ENCODE measurements at regions not wholly inside any gene's neighbourhood (a gene's known extent, or its start where the extent isn't known, plus 50 kb on each side); places are given as distances from the start of the nearest gene placed in this dataset.

- DNase-seq = no peak
- WGBS, 3 donors = 83 to 85% (median 84%) methylated on average over 11 of the region's 11 CpGs
- H3K27ac ChIP-seq (ENCODE audit: low read depth in 1 of 3, low read length in 2 of 3) = no peak overlapping the region
These were observed 329.8 kb downstream of the RPS6KC1 start for GRCh38 chr1:213380865-213381264.

GRCh38 chr1:213381572-213382084, 330.6 kb downstream of the RPS6KC1 start:
- Histone ChIP-seq H3K4me1 (ENCODE audit: control insufficient read depth in 3 of 3, insufficient read depth in 2 of 3, low read depth in 1 of 3, low read length in 2 of 3) (peaks cover 0 to 12% (median 0%) of the 10 kb centered on the region in 3 donors), H3K36me3 (ENCODE audit: control insufficient read depth in 3 of 3, insufficient read depth in 2 of 3, low read depth in 1 of 3, low read length in 3 of 3) (no peaks in the 10 kb centered on the region), H3K4me3 (ENCODE audit: low read depth in 1 of 3, low read length in 3 of 3) (no peak overlapping the region), H3K9me3 (ENCODE audit: control insufficient read depth in 2 of 2, insufficient read depth in 1 of 2, low read depth in 1 of 2, low read length in 1 of 2) (peaks cover 0 to 7% of the 10 kb centered on the region in 2 donors), H3K27me3 (ENCODE audit: control insufficient read depth in 3 of 3, insufficient read depth in 3 of 3, low read length in 3 of 3) (no peaks in the 10 kb centered on the region), H3K27ac (ENCODE audit: low read depth in 1 of 3, low read length in 2 of 3) (no peak overlapping the region)
- FAIRE-seq (no peak), DNase-seq (peak; percentile 7 to 32)
- WGBS, 3 donors = 10 to 43% (median 26%) methylated on average over 17 of the region's 17 CpGs

More at GRCh38 chr1:213380865-213381264, 329.8 kb downstream of the RPS6KC1 start:
- peaks cover 0 to 7% of the 10 kb centered on the region in 2 donors for H3K9me3 ChIP-seq (ENCODE audit: control insufficient read depth in 2 of 2, insufficient read depth in 1 of 2, low read depth in 1 of 2, low read length in 1 of 2)
- no peak for FAIRE-seq
- H3K4me1 ChIP-seq (ENCODE audit: control insufficient read depth in 3 of 3, insufficient read depth in 2 of 3, low read depth in 1 of 3, low read length in 2 of 3) = peaks cover 0 to 14% (median 0%) of the 10 kb centered on the region in 3 donors
- H3K27me3 ChIP-seq (ENCODE audit: control insufficient read depth in 3 of 3, insufficient read depth in 3 of 3, low read length in 3 of 3) = no peaks in the 10 kb centered on the region
- no peak overlapping the region for H3K4me3 ChIP-seq (ENCODE audit: low read depth in 1 of 3, low read length in 3 of 3)
- no peaks in the 10 kb centered on the region for H3K36me3 ChIP-seq (ENCODE audit: control insufficient read depth in 3 of 3, insufficient read depth in 2 of 3, low read depth in 1 of 3, low read length in 3 of 3)

GRCh38 chr1:213383465-213383864, 332.4 kb downstream of the RPS6KC1 start:
- H3K27me3 ChIP-seq (ENCODE audit: control insufficient read depth in 3 of 3, insufficient read depth in 3 of 3, low read length in 3 of 3) = no peaks in the 10 kb centered on the region
- DNase-seq (no peak), FAIRE-seq (no peak)
- H3K9me3 ChIP-seq (ENCODE audit: control insufficient read depth in 2 of 2, insufficient read depth in 1 of 2, low read depth in 1 of 2, low read length in 1 of 2) = peaks cover 0 to 7% of the 10 kb centered on the region in 2 donors
- no peak overlapping the region for H3K4me3 ChIP-seq (ENCODE audit: low read depth in 1 of 3, low read length in 3 of 3)
- 90 to 99% (median 96%) methylated on average over 3 of the region's 3 CpGs for WGBS, 3 donors
- H3K36me3 ChIP-seq (ENCODE audit: control insufficient read depth in 3 of 3, insufficient read depth in 2 of 3, low read depth in 1 of 3, low read length in 3 of 3) = no peaks in the 10 kb centered on the region
- H3K27ac ChIP-seq (ENCODE audit: low read depth in 1 of 3, low read length in 2 of 3) = no peak overlapping the region
- H3K4me1 ChIP-seq (ENCODE audit: control insufficient read depth in 3 of 3, insufficient read depth in 2 of 3, low read depth in 1 of 3, low read length in 2 of 3) = no peaks in the 10 kb centered on the region

- DNase-seq (no peak), FAIRE-seq (no peak)
- Histone ChIP-seq H3K27ac (ENCODE audit: low read depth in 1 of 3, low read length in 2 of 3) (no peak overlapping the region), H3K4me1 (ENCODE audit: control insufficient read depth in 3 of 3, insufficient read depth in 2 of 3, low read depth in 1 of 3, low read length in 2 of 3) (no peaks in the 10 kb centered on the region), H3K27me3 (ENCODE audit: control insufficient read depth in 3 of 3, insufficient read depth in 3 of 3, low read length in 3 of 3) (no peaks in the 10 kb centered on the region), H3K9me3 (ENCODE audit: control insufficient read depth in 2 of 2, insufficient read depth in 1 of 2, low read depth in 1 of 2, low read length in 1 of 2) (peaks cover 0 to 7% of the 10 kb centered on the region in 2 donors), H3K36me3 (ENCODE audit: control insufficient read depth in 3 of 3, insufficient read depth in 2 of 3, low read depth in 1 of 3, low read length in 3 of 3) (no peaks in the 10 kb centered on the region), H3K4me3 (ENCODE audit: low read depth in 1 of 3, low read length in 3 of 3) (no peak overlapping the region)
- 75 to 92% (median 89%) methylated on average over 1 of the region's 1 CpG for WGBS, 3 donors
These were observed 334.2 kb downstream of the RPS6KC1 start for GRCh38 chr1:213385201-213385600.

GRCh38 chr1:213385806-213386324, 334.8 kb downstream of the RPS6KC1 start:
- H3K36me3 ChIP-seq (ENCODE audit: control insufficient read depth in 3 of 3, insufficient read depth in 2 of 3, low read depth in 1 of 3, low read length in 3 of 3) = no peaks in the 10 kb centered on the region
- DNase-seq (no peak), FAIRE-seq (no peak)
- no peak overlapping the region for H3K27ac ChIP-seq (ENCODE audit: low read depth in 1 of 3, low read length in 2 of 3)
- no peaks in the 10 kb centered on the region for H3K27me3 ChIP-seq (ENCODE audit: control insufficient read depth in 3 of 3, insufficient read depth in 3 of 3, low read length in 3 of 3)
- H3K4me3 ChIP-seq (ENCODE audit: low read depth in 1 of 3, low read length in 3 of 3) = no peak overlapping the region
- no peaks in the 10 kb centered on the region for H3K4me1 ChIP-seq (ENCODE audit: control insufficient read depth in 3 of 3, insufficient read depth in 2 of 3, low read depth in 1 of 3, low read length in 2 of 3)
- 66 to 72% (median 70%) methylated on average over 4 of the region's 4 CpGs for WGBS, 3 donors
- peaks cover 0 to 7% of the 10 kb centered on the region in 2 donors for H3K9me3 ChIP-seq (ENCODE audit: control insufficient read depth in 2 of 2, insufficient read depth in 1 of 2, low read depth in 1 of 2, low read length in 1 of 2)

- no peak for FAIRE-seq
- H3K4me1 ChIP-seq (ENCODE audit: control insufficient read depth in 3 of 3, insufficient read depth in 2 of 3, low read depth in 1 of 3, low read length in 2 of 3) = no peaks in the 10 kb centered on the region
- no peak overlapping the region for H3K27ac ChIP-seq (ENCODE audit: low read depth in 1 of 3, low read length in 2 of 3)
- no peak for DNase-seq
- 28 to 58% (median 53%) methylated on average over 1 of the region's 1 CpG for WGBS, 3 donors
- peaks cover 0 to 7% of the 10 kb centered on the region in 2 donors for H3K9me3 ChIP-seq (ENCODE audit: control insufficient read depth in 2 of 2, insufficient read depth in 1 of 2, low read depth in 1 of 2, low read length in 1 of 2)
- no peaks in the 10 kb centered on the region for H3K36me3 ChIP-seq (ENCODE audit: control insufficient read depth in 3 of 3, insufficient read depth in 2 of 3, low read depth in 1 of 3, low read length in 3 of 3)
- H3K4me3 ChIP-seq (ENCODE audit: low read depth in 1 of 3, low read length in 3 of 3) = no peak overlapping the region
- H3K27me3 ChIP-seq (ENCODE audit: control insufficient read depth in 3 of 3, insufficient read depth in 3 of 3, low read length in 3 of 3) = no peaks in the 10 kb centered on the region
These were observed 336.5 kb downstream of the RPS6KC1 start for GRCh38 chr1:213387380-213388015.

- no peak for FAIRE-seq
- no peak overlapping the region for H3K4me3 ChIP-seq (ENCODE audit: low read depth in 1 of 3, low read length in 3 of 3)
- peaks cover 0 to 5% of the 10 kb centered on the region in 2 donors for H3K9me3 ChIP-seq (ENCODE audit: control insufficient read depth in 2 of 2, insufficient read depth in 1 of 2, low read depth in 1 of 2, low read length in 1 of 2)
- DNase-seq = no peak
- WGBS, 3 donors = 85 to 89% (median 85%) methylated on average over 7 of the region's 7 CpGs
- H3K36me3 ChIP-seq (ENCODE audit: control insufficient read depth in 3 of 3, insufficient read depth in 2 of 3, low read depth in 1 of 3, low read length in 3 of 3) = no peaks in the 10 kb centered on the region
- no peaks in the 10 kb centered on the region for H3K27me3 ChIP-seq (ENCODE audit: control insufficient read depth in 3 of 3, insufficient read depth in 3 of 3, low read length in 3 of 3)
- H3K4me1 ChIP-seq (ENCODE audit: control insufficient read depth in 3 of 3, insufficient read depth in 2 of 3, low read depth in 1 of 3, low read length in 2 of 3) = no peaks in the 10 kb centered on the region
- H3K27ac ChIP-seq (ENCODE audit: low read depth in 1 of 3, low read length in 2 of 3) = no peak overlapping the region
These were observed 337.2 kb downstream of the RPS6KC1 start for GRCh38 chr1:213388199-213388598.

GRCh38 chr1:213389061-213389581, 338.1 kb downstream of the RPS6KC1 start:
- Histone ChIP-seq H3K36me3 (ENCODE audit: control insufficient read depth in 3 of 3, insufficient read depth in 2 of 3, low read depth in 1 of 3, low read length in 3 of 3) (no peaks in the 10 kb centered on the region), H3K27me3 (ENCODE audit: control insufficient read depth in 3 of 3, insufficient read depth in 3 of 3, low read length in 3 of 3) (no peaks in the 10 kb centered on the region), H3K9me3 (ENCODE audit: control insufficient read depth in 2 of 2, insufficient read depth in 1 of 2, low read depth in 1 of 2, low read length in 1 of 2) (no peaks in the 10 kb centered on the region), H3K4me1 (ENCODE audit: control insufficient read depth in 3 of 3, insufficient read depth in 2 of 3, low read depth in 1 of 3, low read length in 2 of 3) (no peaks in the 10 kb centered on the region), H3K27ac (ENCODE audit: low read depth in 1 of 3, low read length in 2 of 3) (no peak overlapping the region), H3K4me3 (ENCODE audit: low read depth in 1 of 3, low read length in 3 of 3) (no peak overlapping the region)
- 95 to 98% (median 95%) methylated on average over 20 of the region's 20 CpGs for WGBS, 3 donors
- DNase-seq (no peak), FAIRE-seq (no peak)

Data from small intestine (tissue), 7 donors.